Tibial artery (tissue), 4 donors: ENCODE measurements at regions not wholly inside any gene's neighbourhood (a gene's known extent, or its start where the extent isn't known, plus 50 kb on each side); places are given as distances from the start of the nearest gene placed in this dataset.

Source experiments
- DNase-seq, 2 donors: peaks; one replicate each; pipeline ENCODE4 v3.0.0-alpha.2; 2019
- H3K27ac ChIP-seq, 2 donors: fragments of 200-600 bp; sonication (generic) in 1 of 2; 1 replicate in 1 of 2; 2 replicates in 1 of 2; pipeline ENCODE4 v1.5.1; 2018 to 2019; ENCODE audit warnings: mild to moderate bottlenecking in 1 of 2
- H3K27me3 ChIP-seq, 2 donors: fragments of 200-600 bp; sonication (generic) in 1 of 2; one replicate each; pipeline versions ENCODE4 v1.5.1 to v1.6.0; 2016 to 2019
- H3K36me3 ChIP-seq, 3 donors: fragments of 200-600 bp; sonication (generic) in 2 of 3; one replicate each; pipeline ENCODE4 v1.5.1; 2016 to 2019; ENCODE audit warnings: mild to moderate bottlenecking in 2 of 3
- H3K4me1 ChIP-seq, 4 donors: fragments of 200-600 bp; sonication (generic) in 2 of 4; 1 replicate in 3 of 4; 2 replicates in 1 of 4; pipeline ENCODE4 v1.5.1; 2016 to 2019
- H3K4me3 ChIP-seq, 2 donors: fragments of 200-600 bp; sonication (generic) in 1 of 2; 1 replicate in 1 of 2; 2 replicates in 1 of 2; pipeline ENCODE4 v1.5.1; 2018 to 2019; ENCODE audit warnings: mild to moderate bottlenecking in 2 of 2
- H3K9me3 ChIP-seq, 3 donors: fragments of 200-600 bp; sonication (generic) in 1 of 3; one replicate each; pipeline ENCODE4 v1.5.1; 2016 to 2019
- CTCF ChIP-seq, 2 experiments: fragments of 200-600 bp in 1 of 2; fragments of 450-650 bp in 1 of 2; IDR thresholded peaks; one replicate each; pipeline ENCODE4 v1.5.1; 2017 to 2019; ENCODE audit warnings: antibody characterized with exemption in 2 of 2, mild to moderate bottlenecking in 1 of 2, moderate library complexity in 1 of 2
- intact Hi-C: fragments of 100-400 bp; cut with DNase I; formaldehyde crosslinking; loops from one replicate; pipeline ENCODE4 v1.15.0; 2023; ENCODE audit warnings: low total_unique reads

GRCh38 chr5:112573441-112573840, 154.4 kb upstream of the EPB41L4A start:
- no peak for TF ChIP-seq CTCF (IDR thresholded peaks at IDR 0.05)
- intact Hi-C loops: no loop called here

GRCh38 chr5:112574536-112574935, 155.5 kb upstream of the EPB41L4A start:
- TF ChIP-seq CTCF (IDR thresholded peaks at IDR 0.05): no peak
- peaks cover 0 to 7% (median 2%) of the 10 kb centered on the region in 4 donors for H3K4me1 ChIP-seq
- no peaks in the 10 kb centered on the region for H3K36me3 ChIP-seq
- no peaks in the 10 kb centered on the region for H3K27me3 ChIP-seq
- no peaks in the 10 kb centered on the region for H3K9me3 ChIP-seq
- no peak overlapping the region for H3K27ac ChIP-seq
- DNase-seq: no peak
- intact Hi-C loops: no loop called here
- no peak overlapping the region for H3K4me3 ChIP-seq

More at GRCh38 chr5:112573441-112573840, 154.4 kb upstream of the EPB41L4A start:
- Histone ChIP-seq H3K27me3 (no peaks in the 10 kb centered on the region), H3K27ac (no peak overlapping the region), H3K9me3 (no peaks in the 10 kb centered on the region), H3K36me3 (no peaks in the 10 kb centered on the region), H3K4me3 (no peak overlapping the region), H3K4me1 (peaks cover 0 to 7% (median 2%) of the 10 kb centered on the region in 4 donors)
- DNase-seq: no peak

DNA sequence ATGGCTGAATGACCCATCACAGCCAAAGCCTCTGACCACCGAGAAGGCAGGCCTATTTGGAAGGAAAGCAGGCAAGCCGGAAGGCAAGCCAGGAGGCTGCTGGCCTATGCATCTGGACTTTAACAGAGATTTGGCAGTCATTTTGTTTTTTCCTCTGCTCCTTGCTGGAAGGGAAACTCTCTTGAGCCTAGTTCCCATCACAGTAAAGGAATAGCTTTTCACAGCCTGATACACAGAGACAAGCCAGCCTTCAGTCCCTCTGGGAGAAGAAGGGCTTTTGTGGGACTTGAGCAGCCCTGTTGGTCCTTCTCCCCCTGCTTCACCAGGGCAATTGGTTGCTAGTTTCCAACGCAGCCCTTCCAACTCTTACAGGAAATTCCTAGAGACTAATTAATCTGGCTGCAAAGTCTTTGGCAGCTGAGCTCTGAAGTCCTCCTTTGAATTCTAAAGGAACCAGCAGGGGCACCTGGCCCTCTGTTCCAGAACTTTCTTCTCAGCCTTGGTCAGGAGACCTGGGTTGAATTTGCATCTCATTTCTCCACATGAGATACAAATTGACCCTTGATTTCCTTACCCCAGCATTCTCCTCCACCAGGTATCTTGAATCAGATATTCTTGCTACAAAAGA, 157.3 kb upstream of the EPB41L4A start:
- Histone ChIP-seq H3K4me3 (no peak overlapping the region), H3K4me1 (peaks cover 0 to 7% (median 2%) of the 10 kb centered on the region in 4 donors), H3K27ac (no peak overlapping the region), H3K27me3 (no peaks in the 10 kb centered on the region), H3K9me3 (no peaks in the 10 kb centered on the region), H3K36me3 (no peaks in the 10 kb centered on the region)
- no peak for TF ChIP-seq CTCF (IDR thresholded peaks at IDR 0.05)
- no peak for DNase-seq
- intact Hi-C loops: no loop called here

DNA sequence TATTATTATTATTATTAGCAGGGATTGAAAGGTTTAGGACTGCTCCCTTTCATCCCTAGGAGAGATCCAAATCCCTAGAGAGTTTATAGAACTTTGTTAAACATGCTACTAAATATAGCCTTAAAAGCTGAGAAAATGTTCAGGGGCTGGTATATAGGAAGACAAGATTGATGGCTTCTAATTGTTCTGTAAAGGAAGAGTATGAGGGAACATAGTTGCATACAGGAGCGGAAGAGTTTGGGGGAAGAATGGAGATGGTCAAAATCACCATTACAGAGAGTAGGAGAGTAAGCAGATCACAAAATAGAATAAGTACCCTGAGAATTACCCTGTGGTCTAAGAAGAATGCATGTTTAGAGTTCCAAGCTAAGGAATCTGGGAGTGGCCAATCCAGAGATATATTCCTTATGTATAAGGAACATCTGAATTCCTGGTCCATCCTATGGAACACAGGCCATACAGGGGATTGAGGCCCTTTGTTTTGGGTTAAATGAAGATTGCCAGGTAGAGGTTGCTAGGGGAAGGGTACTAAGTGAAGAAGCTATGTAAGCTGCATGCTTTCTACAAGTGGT, 158.0 kb upstream of the APC start:
- Histone ChIP-seq H3K27me3 (no peaks in the 10 kb centered on the region), H3K27ac (no peak overlapping the region), H3K4me3 (no peak overlapping the region), H3K4me1 (peaks cover 0 to 7% (median 2%) of the 10 kb centered on the region in 4 donors), H3K36me3 (no peaks in the 10 kb centered on the region), H3K9me3 (no peaks in the 10 kb centered on the region)
- TF ChIP-seq CTCF (IDR thresholded peaks at IDR 0.05): no peak
- DNase-seq: no peak
- intact Hi-C loops: no loop called here

GRCh38 chr5:112581811-112582320, 155.8 kb upstream of the APC start:
- no peak for TF ChIP-seq CTCF (IDR thresholded peaks at IDR 0.05)
- no peaks in the 10 kb centered on the region for H3K36me3 ChIP-seq
- H3K4me3 ChIP-seq: no peak overlapping the region
- intact Hi-C loops: no loop called here
- no peaks in the 10 kb centered on the region for H3K4me1 ChIP-seq
- no peak overlapping the region for H3K27ac ChIP-seq
- H3K9me3 ChIP-seq: no peaks in the 10 kb centered on the region
- no peaks in the 10 kb centered on the region for H3K27me3 ChIP-seq
- no peak for DNase-seq
